Fibroblast of lung (primary cell): ENCODE measurements at regions not wholly inside any gene's neighbourhood (a gene's known extent, or its start where the extent isn't known, plus 50 kb on each side); places are given as distances from the start of the nearest gene placed in this dataset.

ENCODE experiments used
- CTCF ChIP-seq, 2 donors: IDR thresholded peaks in 1 of 2; conservative IDR thresholded peaks in 1 of 2; 1 replicate in 1 of 2; 2 replicates in 1 of 2; pipeline ENCODE4 v1.5.1; 2011 to 2012; ENCODE audit warnings: low read length in 2 of 2, control low read depth in 1 of 2, inconsistent platforms in 1 of 2, low read depth in 1 of 2, mild to moderate bottlenecking in 1 of 2
- EZH2 ChIP-seq: IDR thresholded peaks from 2 replicates; pipeline ENCODE4 v1.5.1; 2012; ENCODE audit warnings: low read length, control low read depth, mild to moderate bottlenecking; ENCODE audit errors: missing control alignments

DNA sequence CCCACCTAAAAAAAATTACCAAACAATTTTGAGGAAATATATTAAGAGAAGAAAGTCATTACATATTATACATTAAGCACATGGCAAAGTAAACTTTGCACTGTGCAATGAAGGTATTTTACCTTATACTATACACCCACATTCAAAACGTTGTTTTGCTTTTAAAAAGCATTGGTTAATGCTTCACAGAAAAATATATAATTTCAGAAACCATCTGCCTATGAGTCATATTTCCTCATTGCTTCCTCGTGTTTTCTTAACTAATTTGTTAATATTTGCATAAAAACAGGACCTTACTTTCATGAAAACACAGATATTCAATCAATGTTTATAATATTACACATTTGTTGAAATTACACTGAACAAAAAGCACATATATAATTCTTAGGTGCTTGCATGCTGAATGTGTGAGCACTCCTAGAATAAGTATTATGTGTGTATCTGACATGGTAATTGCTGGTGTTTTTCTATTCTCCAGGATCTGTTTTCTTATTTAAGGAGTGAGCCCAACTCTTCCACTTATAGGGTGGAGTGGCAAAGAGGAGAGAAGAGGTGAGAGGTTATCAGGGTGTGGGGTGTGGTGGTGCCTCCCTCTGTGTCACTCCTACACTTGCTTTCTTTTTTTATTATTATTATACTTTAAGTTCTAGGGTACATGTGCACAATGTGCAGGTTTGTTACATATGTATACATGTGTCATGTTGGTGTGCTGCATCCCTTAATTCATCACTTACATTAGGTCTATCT is 95.1 kb upstream of the IQCM start:
- no peak for TF ChIP-seq EZH2
- TF ChIP-seq CTCF (conservative IDR thresholded peaks at IDR 0.05 in 1 of 2, IDR thresholded peaks at IDR 0.05 in 1 of 2; ENCODE audit: low read depth in 1 of 2, low read length in 2 of 2): no peak
